ENCODE measurements at regions not wholly inside any gene's neighbourhood (a gene's known extent, or its start where the extent isn't known, plus 50 kb on each side); places are given as distances from the start of the nearest gene placed in this dataset.
"Not testable (repeated sequence)": the region's sequence is repeated elsewhere in the genome, so short reads cannot be mapped to it uniquely, and the experiment has no call there.

DNA sequence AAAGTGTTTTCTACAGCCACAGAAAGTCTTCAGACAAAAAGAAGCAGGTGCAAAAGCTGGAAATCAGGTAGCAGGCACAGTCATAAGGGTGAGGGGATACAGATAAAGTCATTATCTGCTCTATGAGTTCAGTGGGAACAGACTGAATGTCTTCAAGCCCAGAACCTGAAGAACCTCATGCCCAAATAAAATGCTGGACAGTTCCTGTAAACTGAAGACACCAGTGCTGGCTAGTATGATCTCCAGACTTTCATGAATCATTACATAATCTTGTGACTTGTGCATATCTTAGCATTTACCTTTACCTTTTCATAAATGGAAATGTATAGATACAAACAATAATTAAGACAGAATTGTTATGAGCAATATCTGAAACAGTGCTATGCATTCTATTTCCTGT, 728.7 kb downstream of the DNAH5 start:
- ATAC-seq (replicated peaks in 6 of 8): no peak
- Histone ChIP-seq H3K4me3 (no peak overlapping the region), H3K4me1 (replicated peaks in 1 of 2) (no peaks in the 10 kb centered on the region), H3K27ac (no peak overlapping the region)
- in situ Hi-C loops (cut with MboI; ENCODE audit: low pct_unique_long_range_greater_than_20kb in 2 of 9, low sequenced_read_pairs in 9 of 9, unreplicated experiment in 9 of 9): no loop called here

- H3K27ac ChIP-seq: no peak overlapping the region
- no peak overlapping the region for H3K4me3 ChIP-seq
- H3K4me1 ChIP-seq (replicated peaks in 1 of 2): no peaks in the 10 kb centered on the region
- in situ Hi-C loops (cut with MboI; ENCODE audit: low pct_unique_long_range_greater_than_20kb in 2 of 9, low sequenced_read_pairs in 9 of 9, unreplicated experiment in 9 of 9): no loop called here
- WGBS, 10 experiments: 0 to 93% (median 67%) methylated on average over 1 to 2 of the region's 2 CpGs; no CpG with 5 or more reads in 4 of the 10 experiments
- ATAC-seq (replicated peaks in 6 of 8): no peak
These were observed 729.1 kb downstream of the DNAH5 start for GRCh38 chr5:13215370-13215769.

DNA sequence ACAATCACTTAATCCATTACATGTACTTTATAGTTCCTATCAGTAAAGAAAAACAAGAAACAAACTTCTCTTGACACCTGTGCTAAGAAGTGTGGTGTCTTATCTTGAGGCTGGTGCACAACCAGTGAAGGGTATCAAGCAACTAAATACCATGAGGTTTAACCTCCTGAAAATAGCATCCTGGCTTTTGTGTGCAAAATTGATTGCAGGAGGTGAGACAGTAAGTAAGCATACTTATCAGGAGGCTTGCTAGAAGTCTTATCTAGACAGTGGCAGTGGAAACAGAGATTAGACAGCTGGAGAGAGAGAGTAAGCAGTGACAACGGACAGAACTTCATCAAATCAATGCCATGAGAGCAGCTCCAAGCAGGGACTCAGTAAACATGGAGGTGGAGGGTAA, 730.3 kb downstream of the DNAH5 start:
- H3K27ac ChIP-seq: no peak overlapping the region
- in situ Hi-C loops (cut with MboI; ENCODE audit: low pct_unique_long_range_greater_than_20kb in 2 of 9, low sequenced_read_pairs in 9 of 9, unreplicated experiment in 9 of 9): no loop called here

DNA sequence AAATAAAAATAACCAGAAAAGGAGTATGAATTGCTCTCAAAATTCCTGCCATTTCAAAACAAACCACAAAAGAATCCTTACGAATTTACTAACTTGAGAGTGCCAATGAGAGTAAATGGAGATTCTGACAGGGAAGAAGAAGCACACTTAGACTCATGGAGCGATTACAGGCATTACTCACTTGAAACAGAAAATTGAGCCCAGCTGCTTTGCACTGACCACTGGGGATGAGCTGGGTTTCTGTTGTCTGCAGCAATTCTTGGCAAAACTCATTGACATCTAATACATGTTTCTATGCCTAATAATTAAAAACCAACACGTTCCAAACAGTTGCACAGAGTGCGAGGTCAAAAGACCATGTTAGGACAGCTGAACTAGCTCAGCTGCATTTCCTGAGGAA, 731.6 kb downstream of the DNAH5 start:
- no peak overlapping the region for H3K27ac ChIP-seq
- H3K4me1 ChIP-seq (replicated peaks in 1 of 2): no peaks in the 10 kb centered on the region
- no peak overlapping the region for H3K4me3 ChIP-seq
- in situ Hi-C loops (cut with MboI; ENCODE audit: low pct_unique_long_range_greater_than_20kb in 2 of 9, low sequenced_read_pairs in 9 of 9, unreplicated experiment in 9 of 9): no loop called here
- ATAC-seq (replicated peaks in 6 of 8): no peak
- WGBS, 10 experiments: 7 to 93% (median 52%) methylated on average over 1 to 4 of the region's 4 CpGs

More for the DNA sequence above, 730.3 kb downstream of the DNAH5 start:
- no peak for ATAC-seq (replicated peaks in 6 of 8)
- 0 to 86% (median 67%) methylated on average over 1 of the region's 1 CpG; no CpG with 5 or more reads in 5 of the 10 experiments for WGBS, 10 experiments
- Histone ChIP-seq H3K4me3 (no peak overlapping the region), H3K4me1 (replicated peaks in 1 of 2) (no peaks in the 10 kb centered on the region)

DNA sequence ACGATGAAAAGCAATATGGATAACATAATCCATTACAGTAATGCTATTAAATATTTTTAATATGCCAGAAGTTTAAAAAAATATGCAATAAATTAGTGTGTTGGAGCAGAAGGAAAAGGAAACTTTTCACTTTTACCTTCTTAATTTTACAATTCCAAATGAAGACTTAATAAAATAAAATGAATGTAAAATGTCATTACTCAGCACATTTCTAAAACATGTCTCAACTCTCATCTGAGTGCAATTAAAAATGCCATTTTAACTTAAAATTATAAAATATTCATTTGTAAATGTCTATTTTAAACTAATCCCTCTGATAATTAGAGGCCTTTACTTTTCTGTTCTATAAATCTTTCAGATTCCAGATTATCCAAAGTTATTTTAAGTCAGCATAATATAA, 733.4 kb downstream of the DNAH5 start:
- in situ Hi-C loops (cut with MboI; ENCODE audit: low pct_unique_long_range_greater_than_20kb in 2 of 9, low sequenced_read_pairs in 9 of 9, unreplicated experiment in 9 of 9): no loop called here
- WGBS, 10 experiments: 21 to 100% (median 79%) methylated on average over 1 of the region's 1 CpG; no CpG with 5 or more reads in 2 of the 10 experiments
- no peak for ATAC-seq (replicated peaks in 6 of 8)
- H3K27ac ChIP-seq: no peak overlapping the region
- no peaks in the 10 kb centered on the region for H3K4me1 ChIP-seq (replicated peaks in 1 of 2)
- H3K4me3 ChIP-seq: no peak overlapping the region

DNA sequence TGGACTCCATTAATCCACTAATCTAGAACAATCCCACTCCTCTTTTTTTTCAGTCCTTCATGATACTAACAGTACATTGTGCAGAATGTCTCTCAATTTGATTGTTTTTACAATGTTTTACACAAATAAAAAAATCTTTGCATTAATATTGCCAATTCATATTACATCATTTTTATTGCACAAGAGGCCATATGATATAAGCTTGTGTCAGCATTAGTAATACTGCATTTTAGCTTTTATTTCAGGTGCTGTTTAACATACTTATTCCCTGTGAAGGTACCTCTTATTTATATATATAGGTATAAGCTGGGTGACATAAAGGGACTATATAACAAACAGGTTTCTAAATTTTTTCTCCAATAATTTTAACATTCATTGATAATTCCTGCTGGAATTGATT, 737.4 kb downstream of the DNAH5 start:
- ATAC-seq (replicated peaks in 6 of 8): no peak
- in situ Hi-C loops (cut with MboI; ENCODE audit: low pct_unique_long_range_greater_than_20kb in 2 of 9, low sequenced_read_pairs in 9 of 9, unreplicated experiment in 9 of 9): no loop called here
- no peak overlapping the region for H3K27ac ChIP-seq
- no peak overlapping the region for H3K4me3 ChIP-seq
- H3K4me1 ChIP-seq (replicated peaks in 1 of 2): no peaks in the 10 kb centered on the region

DNA sequence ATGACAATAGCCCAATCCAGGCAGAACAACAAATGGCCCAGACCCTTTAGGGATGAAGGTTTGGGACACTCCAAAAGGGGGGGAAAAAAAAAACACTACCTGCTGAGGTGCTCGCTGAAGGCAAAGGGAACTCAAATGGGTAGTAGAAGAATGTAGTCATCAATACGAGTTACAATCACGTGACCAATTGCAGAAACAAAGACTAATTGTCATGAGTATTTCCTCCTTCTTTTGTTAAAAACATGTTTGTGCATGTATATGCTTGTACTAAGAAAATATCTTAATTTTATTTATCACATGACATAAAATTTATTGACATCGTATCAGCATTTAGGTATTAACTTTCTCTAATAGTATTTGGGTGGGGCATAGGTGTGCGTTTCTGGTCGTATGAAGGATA, 743.5 kb downstream of the DNAH5 start:
- no peak for ATAC-seq (replicated peaks in 6 of 8)
- in situ Hi-C loops (cut with MboI; ENCODE audit: low pct_unique_long_range_greater_than_20kb in 2 of 9, low sequenced_read_pairs in 9 of 9, unreplicated experiment in 9 of 9): no loop called here
- WGBS, 10 experiments: 25 to 100% (median 68%) methylated on average over 1 to 6 of the region's 6 CpGs; no CpG with 5 or more reads in 1 of the 10 experiments
- Histone ChIP-seq H3K4me1 (replicated peaks in 1 of 2) (no peaks in the 10 kb centered on the region), H3K4me3 (no peak overlapping the region), H3K27ac (no peak overlapping the region)

DNA sequence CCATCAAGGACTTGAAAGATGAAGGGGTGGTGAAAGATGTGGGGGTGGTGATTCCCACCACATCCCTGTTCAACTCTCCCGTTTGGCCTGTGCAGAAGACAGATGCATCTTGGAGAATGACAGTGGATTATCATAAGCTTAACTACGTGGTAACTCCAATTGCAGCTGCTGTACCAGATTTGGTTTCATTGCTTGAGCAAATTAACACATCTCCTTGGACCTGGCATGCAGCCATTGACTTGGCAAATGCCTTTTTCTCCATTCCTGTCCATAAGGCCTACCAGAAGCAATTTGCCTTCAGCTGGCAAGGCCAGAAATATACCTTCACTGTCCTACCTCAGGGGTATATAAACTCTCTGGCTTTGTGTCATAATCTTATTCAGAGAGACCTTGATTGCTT, 746.3 kb downstream of the DNAH5 start:
- in situ Hi-C loops (cut with MboI; ENCODE audit: low pct_unique_long_range_greater_than_20kb in 2 of 9, low sequenced_read_pairs in 9 of 9, unreplicated experiment in 9 of 9); H3K4me3 ChIP-seq; H3K27ac ChIP-seq; H3K4me1 ChIP-seq (replicated peaks in 1 of 2); ATAC-seq (replicated peaks in 6 of 8): not testable (repeated sequence)
- WGBS, 10 experiments: 0 to 76% (median 20%) methylated on average over 1 to 2 of the region's 2 CpGs; no CpG with 5 or more reads in 4 of the 10 experiments

DNA sequence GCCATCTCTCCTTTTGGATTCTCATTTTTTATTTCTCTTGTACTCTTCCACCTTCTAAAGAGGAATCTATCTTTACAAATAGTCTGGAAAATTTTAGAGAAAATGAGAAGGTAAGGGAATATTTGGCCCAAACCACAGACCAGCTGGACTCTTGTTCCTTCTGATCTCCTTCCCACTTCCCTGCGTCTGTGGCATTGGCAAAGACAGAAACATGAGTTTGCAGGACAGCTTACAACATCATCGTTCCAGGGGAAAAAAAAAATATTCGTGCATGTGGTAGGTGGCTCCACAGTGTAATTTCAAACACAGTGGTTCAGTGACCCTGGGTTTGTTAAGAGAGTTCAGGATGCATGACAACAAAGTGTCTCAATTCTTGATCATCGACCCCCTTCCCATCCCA, 755.0 kb downstream of the DNAH5 start:
- no peak overlapping the region for H3K27ac ChIP-seq
- no peak overlapping the region for H3K4me3 ChIP-seq
- H3K4me1 ChIP-seq (replicated peaks in 1 of 2): peaks cover 0 to 15% of the 10 kb centered on the region in 2 donors
- no peak for ATAC-seq (replicated peaks in 6 of 8)
- in situ Hi-C loops (cut with MboI; ENCODE audit: low pct_unique_long_range_greater_than_20kb in 2 of 9, low sequenced_read_pairs in 9 of 9, unreplicated experiment in 9 of 9): no loop called here
- 0 to 94% (median 46%) methylated on average over 1 to 4 of the region's 4 CpGs; no CpG with 5 or more reads in 2 of the 10 experiments for WGBS, 10 experiments

GRCh38 chr5:13188371-13188770, 756.1 kb downstream of the DNAH5 start:
- H3K4me3 ChIP-seq: no peak overlapping the region
- ATAC-seq (replicated peaks in 6 of 8): peak in 2 of 8 experiments; percentile 34 to 80
- H3K4me1 ChIP-seq (replicated peaks in 1 of 2): peaks cover 0 to 15% of the 10 kb centered on the region in 2 donors
- no peak overlapping the region for H3K27ac ChIP-seq
- in situ Hi-C loops (cut with MboI; ENCODE audit: low pct_unique_long_range_greater_than_20kb in 2 of 9, low sequenced_read_pairs in 9 of 9, unreplicated experiment in 9 of 9): no loop called here

- WGBS, 10 experiments: 0 to 93% (median 60%) methylated on average over 1 to 5 of the region's 5 CpGs; no CpG with 5 or more reads in 2 of the 10 experiments
These were observed 757.3 kb downstream of the DNAH5 start for GRCh38 chr5:13187186-13187585.

GRCh38 chr5:13186177-13186576, 758.3 kb downstream of the DNAH5 start:
- 0 to 100% (median 83%) methylated on average over 1 of the region's 1 CpG; no CpG with 5 or more reads in 5 of the 10 experiments for WGBS, 10 experiments
- Histone ChIP-seq H3K4me3 (no peak overlapping the region), H3K27ac (no peak overlapping the region), H3K4me1 (replicated peaks in 1 of 2) (peaks cover 0 to 15% of the 10 kb centered on the region in 2 donors)
- no peak for ATAC-seq (replicated peaks in 6 of 8)
- in situ Hi-C loops (cut with MboI; ENCODE audit: low pct_unique_long_range_greater_than_20kb in 2 of 9, low sequenced_read_pairs in 9 of 9, unreplicated experiment in 9 of 9): no loop called here

More at GRCh38 chr5:13187186-13187585, 757.3 kb downstream of the DNAH5 start:
- ATAC-seq (replicated peaks in 6 of 8): peak in 5 of 8 experiments; percentile 15 to 27 (median 25)
- in situ Hi-C loops (cut with MboI; ENCODE audit: low pct_unique_long_range_greater_than_20kb in 2 of 9, low sequenced_read_pairs in 9 of 9, unreplicated experiment in 9 of 9): no loop called here
- no peak overlapping the region for H3K27ac ChIP-seq
- H3K4me1 ChIP-seq (replicated peaks in 1 of 2): peaks cover 0 to 15% of the 10 kb centered on the region in 2 donors
- no peak overlapping the region for H3K4me3 ChIP-seq

GRCh38 chr5:13179407-13180087, 764.9 kb downstream of the DNAH5 start:
- peak in 5 of 8 experiments; percentile 86 to 96 (median 91) for ATAC-seq (replicated peaks in 6 of 8)
- Histone ChIP-seq H3K4me3 (no peak overlapping the region), H3K4me1 (replicated peaks in 1 of 2) (peaks cover 0 to 23% of the 10 kb centered on the region in 2 donors), H3K27ac (no peak overlapping the region)
- 19 to 83% (median 55%) methylated on average over 1 to 5 of the region's 5 CpGs; no CpG with 5 or more reads in 1 of the 10 experiments for WGBS, 10 experiments
- in situ Hi-C loops (cut with MboI; ENCODE audit: low pct_unique_long_range_greater_than_20kb in 2 of 9, low sequenced_read_pairs in 9 of 9, unreplicated experiment in 9 of 9): no loop called here

- ATAC-seq (replicated peaks in 6 of 8): peak in 2 of 8 experiments; percentile 69
- H3K4me3 ChIP-seq: no peak overlapping the region
- no peaks in the 10 kb centered on the region for H3K4me1 ChIP-seq (replicated peaks in 1 of 2)
- in situ Hi-C loops (cut with MboI; ENCODE audit: low pct_unique_long_range_greater_than_20kb in 2 of 9, low sequenced_read_pairs in 9 of 9, unreplicated experiment in 9 of 9): no loop called here
- no peak overlapping the region for H3K27ac ChIP-seq
- WGBS, 10 experiments: 0 to 80% (median 0%) methylated on average over 1 of the region's 1 CpG; no CpG with 5 or more reads in 4 of the 10 experiments
These were observed 800.9 kb downstream of the DNAH5 start for GRCh38 chr5:13143630-13144029.
